NOMO-1 treated with DMSO at 0.1 percent for 48 hours (cell line): ENCODE measurements at regions not wholly inside any gene's neighbourhood (a gene's known extent, or its start where the extent isn't known, plus 50 kb on each side); places are given as distances from the start of the nearest gene placed in this dataset.
A peak's percentile ranks its signal among the peaks of the same experiment; 100 is the strongest.

Experiments used
- DNase-seq: peaks from one replicate; lab custom pipeline; 2025; ENCODE audit not compliant: unreplicated experiment; lab: John Stamatoyannopoulos, UW

GRCh38 chr11:8823174-8823742 is 87.7 kb upstream of the AKIP1 start:
- DNase-seq = no peak

DNA sequence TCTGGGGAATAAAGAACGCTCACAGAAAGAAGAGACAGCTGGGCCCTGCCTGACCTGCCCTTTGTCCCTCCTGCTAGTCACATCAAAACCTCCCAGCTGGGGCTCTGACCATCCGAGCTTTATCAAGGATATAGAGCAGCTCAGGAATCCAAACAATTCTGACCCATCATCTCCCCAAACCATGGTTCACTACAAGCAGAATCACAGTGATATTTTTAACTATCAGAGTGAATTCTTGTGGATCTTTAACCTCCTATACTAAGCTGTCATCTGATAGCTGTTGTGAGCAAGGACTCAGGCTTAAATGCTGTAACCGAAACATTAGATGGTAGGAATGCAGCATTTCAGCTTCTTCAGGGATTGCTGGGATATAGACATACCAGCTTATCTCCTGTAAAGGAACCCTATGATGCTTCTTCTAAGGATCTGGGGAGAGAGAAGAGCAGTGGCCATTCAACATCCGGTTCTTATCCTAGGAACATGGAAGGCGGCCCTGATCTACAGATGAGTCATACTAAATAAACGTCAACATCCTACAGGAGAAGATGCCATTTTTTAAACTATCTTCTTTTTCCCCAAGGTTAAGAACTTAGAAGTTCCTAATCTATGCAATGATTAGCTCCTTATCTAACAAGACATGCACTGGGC is 84.7 kb upstream of the AKIP1 start:
- no peak for DNase-seq

DNA sequence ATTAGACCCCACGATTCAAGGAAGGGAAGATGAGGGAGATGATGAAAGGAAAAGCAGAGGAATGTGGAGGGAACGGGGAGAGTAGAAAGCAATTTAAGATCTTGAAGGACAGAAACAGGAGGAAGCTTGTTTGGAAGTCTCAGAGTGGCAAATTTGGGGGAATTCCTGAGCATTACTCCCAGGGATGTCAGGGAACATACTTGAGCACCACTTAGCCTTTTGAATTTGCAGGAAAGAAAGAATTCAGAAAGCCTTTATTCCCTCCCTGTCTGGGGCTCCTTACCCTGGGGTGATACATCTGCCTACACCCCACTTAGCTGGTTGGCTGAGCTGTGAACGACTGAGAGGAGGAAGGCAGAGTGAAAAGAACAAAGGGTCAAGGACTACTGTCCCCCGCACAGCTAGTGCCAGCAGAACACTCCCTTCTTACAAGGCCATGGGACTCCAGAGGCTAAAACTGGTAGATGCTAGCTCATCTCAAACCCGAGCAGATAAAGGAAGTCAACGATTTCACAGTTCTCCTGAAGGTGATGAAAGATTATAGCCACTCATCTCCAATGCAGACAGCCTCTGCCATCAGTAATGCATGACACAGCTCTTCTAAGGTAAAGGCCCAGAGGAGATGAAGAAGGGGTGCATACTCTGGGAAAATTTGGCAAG is 84.0 kb upstream of the AKIP1 start:
- DNase-seq = peak; percentile 69

GRCh38 chr11:8828046-8828445 is 82.9 kb upstream of the AKIP1 start:
- peak; percentile 21 for DNase-seq

- DNase-seq = peak; percentile 62
Observed at GRCh38 chr11:8828580-8829361, 82.2 kb upstream of the AKIP1 start.

GRCh38 chr11:8829556-8829955 is 81.4 kb upstream of the AKIP1 start:
- DNase-seq = peak; percentile 3

DNA sequence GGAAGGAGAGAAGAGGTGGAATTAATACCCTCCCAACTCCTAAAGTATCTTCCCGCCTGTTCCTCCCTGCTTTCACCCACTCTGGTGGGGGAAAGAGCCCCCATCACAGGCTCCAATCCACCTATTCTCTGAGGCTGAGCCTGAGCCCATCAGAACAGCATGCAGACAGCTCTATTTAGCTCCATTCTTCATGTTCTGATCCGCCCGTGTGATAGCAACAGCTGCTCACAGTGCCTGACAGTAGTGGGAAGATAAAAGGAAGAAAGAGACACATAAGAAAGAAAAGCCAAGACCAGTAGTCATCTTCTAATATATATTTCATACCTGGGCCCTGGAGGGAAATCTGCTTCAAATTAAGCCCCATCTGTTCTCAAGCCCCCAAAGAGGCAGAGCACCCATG is 80.3 kb upstream of the AKIP1 start:
- no peak for DNase-seq

GRCh38 chr11:8831861-8832260 is 79.1 kb upstream of the AKIP1 start:
- DNase-seq = no peak

- no peak for DNase-seq
Observed at GRCh38 chr11:8832571-8833260, 78.3 kb upstream of the AKIP1 start.

DNA sequence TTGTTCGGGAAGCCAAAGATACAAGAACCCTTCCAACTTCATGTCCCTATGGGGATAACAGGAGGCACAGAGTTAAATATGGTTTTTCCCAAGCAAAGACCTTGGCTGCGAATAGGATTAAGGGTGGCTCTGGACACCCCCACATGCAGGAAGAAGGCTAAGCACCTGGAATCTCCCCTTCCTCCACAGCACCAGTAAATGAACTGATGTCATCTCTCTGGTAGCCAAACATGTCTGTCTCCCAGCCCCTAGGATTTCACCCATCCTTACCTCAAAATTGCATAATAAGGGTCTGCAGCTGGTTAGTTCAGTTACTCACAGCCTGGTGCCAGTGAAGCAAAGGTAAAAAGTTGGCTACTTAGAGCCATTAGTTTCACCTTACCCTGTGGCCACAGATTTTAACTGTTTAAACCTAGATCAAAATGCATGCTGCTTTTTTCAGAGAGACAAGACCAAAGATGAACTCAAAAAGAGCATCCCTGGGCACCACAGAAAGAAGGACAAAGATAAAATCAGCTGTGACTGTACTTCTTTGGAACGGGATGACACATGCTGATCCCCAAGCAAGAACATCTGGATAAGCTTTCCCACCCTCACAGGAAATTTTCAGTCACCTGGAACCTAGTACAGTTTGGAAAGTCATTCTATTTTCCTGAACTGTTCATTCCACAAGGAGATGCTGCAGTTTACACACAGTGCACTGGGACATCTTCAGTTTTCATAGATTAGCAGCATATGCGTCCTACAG is 77.2 kb upstream of the AKIP1 start:
- no peak for DNase-seq

- DNase-seq = no peak
Observed at GRCh38 chr11:8834379-8834778, 76.6 kb upstream of the AKIP1 start.

DNA sequence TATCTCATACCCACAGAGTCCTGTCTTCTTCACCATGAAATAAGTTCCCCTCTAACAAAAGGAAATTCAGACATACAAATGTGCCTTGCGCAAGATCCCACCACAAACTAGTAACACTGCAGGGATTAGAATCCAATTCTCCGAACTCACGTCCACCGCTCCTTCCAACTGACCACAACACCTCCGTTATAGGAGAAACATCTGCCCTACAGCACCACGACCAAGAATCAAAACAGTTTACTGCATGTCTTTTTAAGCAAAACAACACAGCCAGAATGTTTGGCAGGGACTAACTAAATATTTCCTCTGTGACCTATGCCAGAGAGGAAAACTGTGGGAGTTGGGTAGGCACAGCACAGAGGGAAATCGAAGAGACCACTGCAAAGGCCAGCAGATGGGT is 72.7 kb upstream of the AKIP1 start:
- DNase-seq = peak; percentile 43

- DNase-seq = no peak
Observed at GRCh38 chr11:8839306-8839956, 71.6 kb upstream of the AKIP1 start.

DNA sequence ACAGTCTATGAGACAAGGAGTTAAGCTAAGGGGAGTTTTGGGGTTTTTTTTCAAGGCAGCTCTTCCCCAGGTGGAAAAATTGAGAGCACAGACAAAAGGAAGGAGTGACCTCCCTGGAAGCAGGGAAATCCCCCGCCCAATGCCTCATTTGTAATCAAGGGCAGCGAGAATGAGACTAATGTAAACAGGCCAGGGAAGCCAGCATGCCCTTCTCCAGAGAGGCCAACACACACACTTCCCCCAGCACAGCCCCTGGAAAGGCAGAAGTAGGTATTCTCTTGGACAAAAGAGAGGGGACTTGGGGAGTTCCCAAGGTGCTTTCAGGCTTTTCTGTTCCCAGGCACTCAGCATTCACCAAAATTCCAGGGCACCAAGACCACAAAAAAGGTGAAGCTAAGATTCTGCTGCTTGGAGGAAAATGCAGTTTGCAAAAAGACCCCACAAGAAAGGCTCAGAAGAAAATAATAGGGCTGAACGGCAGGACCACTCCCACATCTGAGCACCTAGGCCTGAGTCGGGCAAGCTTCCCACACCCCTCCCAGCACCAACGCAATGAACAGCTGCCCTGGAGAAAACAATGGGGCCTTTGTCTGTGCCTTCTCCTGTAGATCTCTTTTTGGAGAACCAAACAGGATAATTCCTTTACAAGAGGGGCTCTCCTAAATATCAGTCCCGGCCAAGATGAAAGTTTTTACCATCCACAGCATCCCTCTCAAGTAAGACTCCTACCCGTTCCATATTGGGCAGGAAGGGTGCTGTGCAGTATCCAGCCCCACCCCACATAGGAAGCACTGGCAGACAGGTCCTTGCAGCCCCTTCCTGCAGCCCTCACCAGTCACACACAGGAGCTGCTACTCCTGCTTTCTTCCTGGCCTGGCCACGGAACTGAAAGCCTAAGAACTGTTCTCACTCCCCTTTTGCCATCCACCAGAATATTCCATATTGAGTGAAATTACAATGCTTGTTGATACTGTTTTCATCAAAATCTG is 70.7 kb upstream of the AKIP1 start:
- no peak for DNase-seq

DNA sequence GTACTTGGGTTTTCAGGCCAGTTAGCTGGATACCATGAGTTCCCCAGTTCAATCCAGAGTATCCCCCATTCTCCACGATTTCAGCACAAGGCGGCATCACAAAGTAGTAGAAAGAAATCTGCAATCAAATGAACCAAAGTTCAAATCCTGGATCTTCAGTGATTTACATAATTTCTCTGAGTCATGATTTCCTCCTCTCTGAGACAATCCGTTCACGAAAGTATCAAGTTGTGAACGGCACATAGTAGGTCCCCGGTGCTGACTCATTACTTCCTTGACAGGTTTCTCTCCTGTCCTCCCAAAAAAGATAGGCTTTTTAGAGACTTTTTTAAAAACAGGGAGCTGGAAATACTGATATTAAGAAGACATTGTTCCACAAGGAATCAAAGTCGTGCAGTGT is 69.1 kb upstream of the AKIP1 start:
- no peak for DNase-seq

DNA sequence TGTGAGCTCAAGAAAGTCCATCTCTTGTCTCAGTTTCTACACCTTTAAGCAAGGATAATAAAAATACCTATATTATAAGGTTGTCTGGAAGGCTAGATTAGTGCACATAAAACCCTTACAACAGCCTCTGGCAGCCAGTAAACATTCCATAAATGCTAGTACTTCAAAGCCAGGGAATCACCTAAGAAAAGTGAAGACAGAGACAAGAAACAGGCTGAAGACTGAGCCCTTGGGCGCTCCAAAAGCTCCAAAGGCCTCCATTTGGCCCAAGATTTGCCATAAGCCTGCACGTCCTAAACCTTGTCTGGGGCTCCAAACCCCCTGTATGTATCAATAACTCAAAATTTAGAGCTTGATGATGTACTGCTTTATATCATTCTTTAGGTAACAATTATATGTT is 52.2 kb upstream of the AKIP1 start:
- DNase-seq = no peak
